ENCODE measurements at regions not wholly inside any gene's neighbourhood (a gene's known extent, or its start where the extent isn't known, plus 50 kb on each side); places are given as distances from the start of the nearest gene placed in this dataset.

- DNase-seq = no peak
Measured at GRCh38 chr2:2546046-2546445, 215.0 kb upstream of the MYT1L start.

DNA sequence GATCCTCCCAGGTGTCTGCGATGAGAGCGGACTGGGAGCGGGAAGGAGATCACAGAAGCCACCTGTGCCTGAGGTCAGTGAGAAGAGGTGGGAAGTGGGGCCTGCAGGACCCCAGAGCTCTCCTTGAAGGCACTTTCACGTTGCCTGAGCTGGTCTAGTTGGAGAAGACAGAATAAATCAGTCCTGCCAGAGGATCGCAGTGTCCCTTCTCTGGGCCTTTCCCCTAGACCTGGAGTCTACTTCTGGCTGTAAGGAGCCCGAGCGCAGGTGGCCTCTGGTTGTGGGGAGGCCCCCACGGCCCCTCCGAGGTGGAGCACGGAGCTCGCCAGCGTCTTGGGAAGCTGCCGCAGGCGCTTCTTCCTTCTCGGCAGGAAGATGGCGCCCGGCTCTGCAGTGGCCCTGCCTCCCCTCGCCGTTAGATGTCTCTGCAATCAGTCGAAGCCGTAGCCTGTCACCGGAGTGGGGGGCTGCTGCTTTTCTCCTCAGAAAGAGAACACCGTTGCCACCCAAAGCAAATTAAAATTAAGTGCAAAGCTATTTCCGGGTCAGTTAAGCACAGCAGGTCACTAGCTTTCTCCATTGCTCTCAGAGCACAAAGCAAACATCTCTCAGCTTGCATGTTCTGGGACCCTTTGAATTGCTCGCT, 212.0 kb upstream of the MYT1L start:
- intact Hi-C loops (cut with DNase I) = no loop called here

More at GRCh38 chr2:2546046-2546445, 215.0 kb upstream of the MYT1L start:
- TF ChIP-seq CTCF (IDR thresholded peaks at IDR 0.05) = no peak
- no peak for TF ChIP-seq POLR2A (IDR thresholded peaks at IDR 0.05)
- Histone ChIP-seq H3K27ac (no peak overlapping the region), H3K36me3 (replicated peaks in 1 of 2) (no peaks in the 10 kb centered on the region), H3K4me1 (replicated peaks in 1 of 2) (no peaks in the 10 kb centered on the region), H3K4me3 (no peak overlapping the region), H3K9me3 (replicated peaks in 1 of 3) (no peaks in the 10 kb centered on the region), H3K27me3 (no peaks in the 10 kb centered on the region)
- intact Hi-C loops (cut with DNase I) = no loop called here
- 87 to 91% (median 90%) methylated on average over 9 of the region's 9 CpGs for WGBS, 4 donors

DNA sequence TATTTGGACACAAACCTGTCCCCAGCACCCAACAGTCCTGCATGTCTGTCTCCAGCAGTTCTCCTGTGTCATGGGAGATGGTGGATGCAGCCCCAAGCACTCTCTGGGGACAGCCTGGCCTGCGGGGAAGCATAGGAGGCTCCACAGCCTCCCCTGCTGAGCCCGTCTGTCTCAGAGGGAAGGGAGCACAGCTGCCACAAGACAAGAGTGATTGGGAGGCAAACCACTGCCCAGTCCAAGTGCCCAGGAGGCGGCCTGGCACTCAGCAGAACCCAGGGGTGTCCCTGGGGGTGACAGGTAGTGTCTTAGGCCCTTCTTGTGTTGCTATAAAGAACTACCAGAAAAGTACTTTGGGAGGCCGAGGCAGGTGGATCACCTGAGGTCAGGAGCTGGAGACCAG, 211.2 kb upstream of the MYT1L start:
- H3K27ac ChIP-seq = no peak overlapping the region
- DNase-seq = peak in 1 of 7 donors; percentile 6
- H3K27me3 ChIP-seq = no peaks in the 10 kb centered on the region
- 80 to 92% (median 84%) methylated on average over 2 to 4 of the region's 4 CpGs for WGBS, 4 donors
- no peak overlapping the region for H3K4me3 ChIP-seq
- TF ChIP-seq CTCF (IDR thresholded peaks at IDR 0.05) = no peak
- TF ChIP-seq POLR2A (IDR thresholded peaks at IDR 0.05) = no peak
- intact Hi-C loops (cut with DNase I) = no loop called here
- no peaks in the 10 kb centered on the region for H3K4me1 ChIP-seq (replicated peaks in 1 of 2)
- no peaks in the 10 kb centered on the region for H3K36me3 ChIP-seq (replicated peaks in 1 of 2)
- no peaks in the 10 kb centered on the region for H3K9me3 ChIP-seq (replicated peaks in 1 of 3)

More for the DNA sequence above, 212.0 kb upstream of the MYT1L start:
- H3K36me3 ChIP-seq (replicated peaks in 1 of 2) = no peaks in the 10 kb centered on the region
- no peaks in the 10 kb centered on the region for H3K4me1 ChIP-seq (replicated peaks in 1 of 2)
- H3K27ac ChIP-seq = no peak overlapping the region
- DNase-seq = no peak
- WGBS, 4 donors = 64 to 83% (median 74%) methylated on average over 24 to 25 of the region's 25 CpGs
- no peak overlapping the region for H3K4me3 ChIP-seq
- no peaks in the 10 kb centered on the region for H3K9me3 ChIP-seq (replicated peaks in 1 of 3)
- TF ChIP-seq POLR2A (IDR thresholded peaks at IDR 0.05) = no peak
- TF ChIP-seq CTCF (IDR thresholded peaks at IDR 0.05) = no peak
- H3K27me3 ChIP-seq = no peaks in the 10 kb centered on the region

- Histone ChIP-seq H3K4me1 (replicated peaks in 1 of 2) (no peaks in the 10 kb centered on the region), H3K4me3 (no peak overlapping the region), H3K36me3 (replicated peaks in 1 of 2) (no peaks in the 10 kb centered on the region), H3K9me3 (replicated peaks in 1 of 3) (no peaks in the 10 kb centered on the region), H3K27me3 (no peaks in the 10 kb centered on the region), H3K27ac (no peak overlapping the region)
- DNase-seq = no peak
- 82 to 87% (median 85%) methylated on average over 9 of the region's 9 CpGs for WGBS, 4 donors
- TF ChIP-seq CTCF (IDR thresholded peaks at IDR 0.05) (no peak), POLR2A (IDR thresholded peaks at IDR 0.05) (no peak)
- intact Hi-C loops (cut with DNase I) = no loop called here
Measured at GRCh38 chr2:2540406-2540805, 209.3 kb upstream of the MYT1L start.
